LNCAP (cell line): ENCODE measurements at regions not wholly inside any gene's neighbourhood (a gene's known extent, or its start where the extent isn't known, plus 50 kb on each side); places are given as distances from the start of the nearest gene placed in this dataset.

ENCODE experiments used
- CTCF ChIP-seq: fragments of 450-650 bp; IDR thresholded peaks from 2 replicates; pipeline ENCODE4 v1.5.1; 2017; ENCODE audit warnings: mild to moderate bottlenecking

GRCh38 chr12:72082986-72083820, 144.6 kb downstream of the TPH2 start:
- no peak for TF ChIP-seq CTCF

GRCh38 chr12:72084061-72084460, 145.4 kb downstream of the TPH2 start:
- TF ChIP-seq CTCF, result no peak

- no peak for TF ChIP-seq CTCF
Observed at GRCh38 chr12:72084880-72085279, 146.2 kb downstream of the TPH2 start.

GRCh38 chr12:72089678-72090077, 151.0 kb downstream of the TPH2 start:
- TF ChIP-seq CTCF, result no peak

GRCh38 chr12:72093424-72093823, 154.8 kb downstream of the TPH2 start:
- TF ChIP-seq CTCF, result no peak

- TF ChIP-seq CTCF, result no peak
Observed at GRCh38 chr12:72093930-72094329, 155.3 kb downstream of the TPH2 start.

GRCh38 chr12:72094490-72094889, 155.8 kb downstream of the TPH2 start:
- no peak for TF ChIP-seq CTCF
